Endothelial cell (in vitro differentiated cells): ENCODE measurements at regions not wholly inside any gene's neighbourhood (a gene's known extent, or its start where the extent isn't known, plus 50 kb on each side); places are given as distances from the start of the nearest gene placed in this dataset.
"Not testable (repeated sequence)": the region's sequence is repeated elsewhere in the genome, so short reads cannot be mapped to it uniquely, and the experiment has no call there.

Experiments
- DNase-seq: peaks from one replicate; pipeline ENCODE4 v3.0.0; 2021; ENCODE audit warnings: low spot score
- H3K27ac Mint-ChIP-seq: one replicate; pipeline ENCODE4 v1.8.0; 2021; ENCODE audit warnings: mixed read lengths, inconsistent platforms; ENCODE audit not compliant: unreplicated experiment
- H3K27me3 Mint-ChIP-seq: one replicate; pipeline ENCODE4 v1.8.0; 2021; ENCODE audit warnings: mild to moderate bottlenecking, moderate library complexity, mixed read lengths, inconsistent platforms; ENCODE audit not compliant: unreplicated experiment
- H3K36me3 Mint-ChIP-seq: one replicate; pipeline ENCODE4 v1.8.0; 2021; ENCODE audit warnings: mild to moderate bottlenecking, low read depth, mixed read lengths, inconsistent platforms; ENCODE audit not compliant: unreplicated experiment
- H3K4me1 Mint-ChIP-seq: one replicate; pipeline ENCODE4 v1.8.0; 2021; ENCODE audit warnings: mild to moderate bottlenecking, mixed read lengths, inconsistent platforms; ENCODE audit not compliant: unreplicated experiment
- H3K4me3 Mint-ChIP-seq: one replicate; pipeline ENCODE4 v1.8.0; 2021; ENCODE audit warnings: mild to moderate bottlenecking, mixed read lengths, inconsistent platforms; ENCODE audit not compliant: unreplicated experiment
- H3K9me3 Mint-ChIP-seq: one replicate; pipeline ENCODE4 v1.8.0; 2021; ENCODE audit warnings: mixed read lengths, inconsistent platforms; ENCODE audit not compliant: unreplicated experiment
- CTCF ChIP-seq: fragments of 200-600 bp; sonication (generic); IDR thresholded peaks from one replicate; pipeline ENCODE4 v1.5.0; 2021; ENCODE audit warnings: antibody characterized with exemption; ENCODE audit not compliant: unreplicated experiment

GRCh38 chr2:208726242-208726641 lies 319.6 kb downstream of the PTH2R start:
- TF ChIP-seq CTCF, result no peak
- H3K4me1 Mint-ChIP-seq, result no peaks in the 10 kb centered on the region
- DNase-seq, result no peak
- H3K9me3 Mint-ChIP-seq, result no peaks in the 10 kb centered on the region
- H3K27me3 Mint-ChIP-seq, result no peaks in the 10 kb centered on the region
- H3K27ac Mint-ChIP-seq, result no peak overlapping the region
- H3K4me3 Mint-ChIP-seq, result no peak overlapping the region
- H3K36me3 Mint-ChIP-seq, result no peaks in the 10 kb centered on the region

GRCh38 chr2:208751663-208752415 lies 345.2 kb downstream of the PTH2R start:
- not testable (repeated sequence) for H3K4me3 Mint-ChIP-seq, H3K9me3 Mint-ChIP-seq, H3K4me1 Mint-ChIP-seq, H3K36me3 Mint-ChIP-seq, H3K27ac Mint-ChIP-seq, DNase-seq, H3K27me3 Mint-ChIP-seq

DNA sequence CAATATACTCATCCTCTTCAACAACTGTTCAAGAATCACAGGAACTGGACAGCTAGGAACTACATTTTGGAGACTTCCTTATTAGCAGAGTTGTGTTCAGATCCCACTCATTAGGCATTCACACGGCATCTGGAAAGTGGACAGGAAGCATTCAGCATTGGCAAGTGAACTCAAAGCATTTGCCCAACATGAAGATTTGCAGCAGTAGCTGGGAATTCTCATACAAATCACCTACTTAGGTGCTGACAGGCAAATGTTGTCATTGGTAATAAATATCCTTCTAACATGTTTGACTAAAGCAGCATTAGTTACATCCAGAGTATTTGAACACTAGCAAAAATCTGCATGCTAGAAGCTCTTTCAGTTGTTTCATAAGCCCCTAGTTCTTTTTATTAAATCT lies 350.8 kb downstream of the PTH2R start:
- no peak for DNase-seq
- H3K36me3 Mint-ChIP-seq, result peaks cover 5% of the 10 kb centered on the region
- no peak overlapping the region for H3K27ac Mint-ChIP-seq
- no peaks in the 10 kb centered on the region for H3K4me1 Mint-ChIP-seq
- H3K9me3 Mint-ChIP-seq, result peaks cover 8% of the 10 kb centered on the region
- no peaks in the 10 kb centered on the region for H3K27me3 Mint-ChIP-seq
- no peak overlapping the region for H3K4me3 Mint-ChIP-seq
- no peak for TF ChIP-seq CTCF

GRCh38 chr2:208773074-208773473 lies 366.5 kb downstream of the PTH2R start:
- not testable (repeated sequence) for H3K4me3 Mint-ChIP-seq, H3K27me3 Mint-ChIP-seq, H3K9me3 Mint-ChIP-seq, H3K4me1 Mint-ChIP-seq, DNase-seq, H3K27ac Mint-ChIP-seq, H3K36me3 Mint-ChIP-seq

- DNase-seq, result no peak
- Mint-ChIP-seq H3K4me3 (no peak overlapping the region), H3K27me3 (no peaks in the 10 kb centered on the region), H3K27ac (no peak overlapping the region), H3K36me3 (no peaks in the 10 kb centered on the region), H3K4me1 (no peaks in the 10 kb centered on the region), H3K9me3 (no peaks in the 10 kb centered on the region)
- TF ChIP-seq CTCF, result no peak
These were observed 374.6 kb downstream of the PTH2R start for GRCh38 chr2:208781166-208781565.

- Mint-ChIP-seq H3K4me3 (no peak overlapping the region), H3K27ac (no peak overlapping the region), H3K4me1 (no peaks in the 10 kb centered on the region), H3K36me3 (no peaks in the 10 kb centered on the region), H3K9me3 (no peaks in the 10 kb centered on the region), H3K27me3 (no peaks in the 10 kb centered on the region)
- DNase-seq, result no peak
- no peak for TF ChIP-seq CTCF
These were observed 375.5 kb downstream of the PTH2R start for GRCh38 chr2:208782097-208782496.
